ENCODE measurements at regions not wholly inside any gene's neighbourhood (a gene's known extent, or its start where the extent isn't known, plus 50 kb on each side); places are given as distances from the start of the nearest gene placed in this dataset.
A peak's percentile ranks its signal among the peaks of the same experiment; 100 is the strongest.

DNA sequence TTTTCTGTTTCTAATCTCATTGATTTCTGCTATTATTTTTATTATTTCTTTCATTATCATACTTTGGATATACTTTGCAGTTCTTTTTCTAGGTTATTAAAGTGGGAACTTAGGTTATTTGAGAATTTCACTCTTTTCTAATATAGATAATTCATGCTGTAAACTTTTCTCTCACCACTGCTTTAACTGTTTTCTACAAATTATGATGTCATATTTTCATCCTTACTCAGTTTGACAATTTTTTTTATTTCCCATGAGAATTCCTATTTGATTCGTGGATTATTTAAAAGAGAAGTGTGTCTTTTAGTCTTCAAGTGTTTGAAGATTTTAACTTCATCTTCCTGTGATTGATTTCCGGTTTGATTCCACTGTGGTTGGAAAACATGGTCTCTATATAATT lies 336.8 kb upstream of the SALL1 start:
- DNase-seq (ENCODE audit: low spot score), result no peak

DNA sequence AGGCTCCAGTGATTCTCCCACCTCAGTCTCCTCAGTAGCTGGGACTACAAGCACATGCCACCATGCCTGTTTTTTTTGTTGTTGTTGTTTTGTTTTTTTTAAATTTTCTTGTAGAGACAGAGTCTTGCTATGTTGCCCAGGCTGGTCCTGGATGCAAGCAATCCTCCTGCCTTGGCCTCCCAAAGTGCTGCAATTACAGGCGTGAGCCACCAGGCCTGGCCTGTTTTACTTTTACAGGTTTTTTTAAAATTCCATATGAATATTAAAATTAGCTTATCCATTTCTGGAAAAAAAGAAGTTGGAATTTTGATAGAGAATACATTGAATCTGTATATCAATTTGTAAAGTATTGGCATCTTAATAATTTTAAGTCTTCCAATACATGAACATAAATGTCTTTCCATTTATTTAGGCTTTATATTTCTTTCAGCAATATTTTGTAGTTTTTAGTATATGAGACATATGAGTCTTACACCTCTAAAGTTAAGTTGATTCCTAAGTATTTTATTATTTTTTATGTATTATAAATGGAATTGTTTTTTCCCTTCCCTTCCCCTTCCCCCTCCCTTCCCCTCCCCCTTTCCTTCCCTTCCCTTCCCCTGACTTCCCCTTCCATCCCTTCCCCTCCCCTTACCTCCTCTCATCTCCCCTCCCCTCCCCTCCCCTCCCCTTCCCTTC lies 323.5 kb upstream of the SALL1 start:
- no peak for DNase-seq (ENCODE audit: low spot score)

DNA sequence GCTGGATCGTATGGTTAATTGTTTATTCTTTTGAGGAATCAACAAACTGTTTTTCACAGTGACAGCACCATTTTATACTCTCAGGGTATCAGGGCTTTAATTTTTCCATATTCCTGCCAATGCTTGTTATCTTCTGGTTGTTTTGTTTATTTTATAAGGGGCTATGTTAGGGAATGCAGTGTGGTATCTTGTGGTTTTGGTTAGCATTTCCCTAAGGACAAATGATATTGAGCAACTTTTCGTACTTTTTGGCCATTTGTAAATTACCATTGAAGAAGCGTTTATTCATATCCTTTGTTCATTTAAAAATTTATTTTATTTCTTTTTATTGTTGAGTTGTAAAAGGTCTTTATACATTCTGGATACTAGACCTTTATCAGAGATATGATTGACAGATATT lies 322.0 kb upstream of the SALL1 start:
- no peak for DNase-seq (ENCODE audit: low spot score)

DNA sequence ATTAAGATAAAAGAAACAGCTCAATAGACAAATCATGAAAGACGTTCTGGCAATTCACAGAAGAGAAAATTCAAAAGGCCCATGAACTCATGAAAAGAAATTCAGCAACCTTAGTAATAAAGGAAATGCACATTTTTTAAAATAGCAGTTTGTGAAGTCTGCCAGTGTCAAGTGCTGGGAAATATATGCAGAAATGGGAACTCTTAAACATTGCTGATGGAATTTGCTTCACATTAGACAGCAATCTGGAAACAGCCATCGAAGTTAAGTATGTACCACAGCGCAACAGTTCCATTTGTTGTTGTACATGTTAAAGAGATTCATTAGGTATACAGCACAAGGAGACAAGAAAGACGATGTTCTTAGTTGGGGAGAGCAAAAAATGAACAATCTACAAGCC lies 319.4 kb upstream of the SALL1 start:
- DNase-seq (ENCODE audit: low spot score), result no peak

DNA sequence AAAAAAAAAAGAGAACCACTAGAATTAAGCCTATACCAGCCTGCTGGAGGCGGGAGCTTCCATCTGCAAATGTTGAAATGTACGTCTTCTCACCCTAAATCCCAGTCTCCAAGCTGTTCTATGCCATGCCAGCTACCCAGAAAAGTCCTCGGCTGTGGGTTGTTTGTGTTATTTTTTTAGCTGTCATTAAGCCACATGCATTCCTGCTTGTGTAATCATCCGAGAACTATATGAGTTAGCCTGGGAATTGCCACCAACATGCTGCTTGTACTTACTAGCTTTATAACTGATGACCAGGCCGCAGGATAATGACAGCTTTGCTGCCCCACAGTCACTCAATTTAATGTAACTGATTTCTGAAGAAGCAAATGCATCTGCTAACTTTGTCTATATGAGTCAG lies 313.9 kb upstream of the SALL1 start:
- no peak for DNase-seq (ENCODE audit: low spot score)

DNA sequence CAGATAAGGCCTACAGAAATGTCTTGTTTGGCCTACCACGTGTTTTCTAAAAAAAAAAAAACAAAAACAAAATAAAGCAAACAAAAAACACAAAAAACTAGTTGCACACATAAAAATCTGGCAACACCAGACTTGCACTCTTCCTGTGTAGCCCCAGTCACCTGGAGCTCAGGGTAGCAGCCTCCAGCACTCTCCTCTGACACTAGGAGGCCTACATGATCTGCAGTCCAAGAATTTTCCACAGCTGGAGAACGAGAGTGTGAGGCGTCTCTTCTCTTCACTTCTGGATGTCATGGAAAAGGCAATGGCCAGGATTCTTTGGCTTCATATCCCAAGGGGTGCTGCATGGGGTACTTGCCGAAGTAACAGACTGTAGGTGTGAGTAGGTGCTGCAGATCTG lies 310.2 kb upstream of the SALL1 start:
- peak; percentile 1 for DNase-seq (ENCODE audit: low spot score)

DNA sequence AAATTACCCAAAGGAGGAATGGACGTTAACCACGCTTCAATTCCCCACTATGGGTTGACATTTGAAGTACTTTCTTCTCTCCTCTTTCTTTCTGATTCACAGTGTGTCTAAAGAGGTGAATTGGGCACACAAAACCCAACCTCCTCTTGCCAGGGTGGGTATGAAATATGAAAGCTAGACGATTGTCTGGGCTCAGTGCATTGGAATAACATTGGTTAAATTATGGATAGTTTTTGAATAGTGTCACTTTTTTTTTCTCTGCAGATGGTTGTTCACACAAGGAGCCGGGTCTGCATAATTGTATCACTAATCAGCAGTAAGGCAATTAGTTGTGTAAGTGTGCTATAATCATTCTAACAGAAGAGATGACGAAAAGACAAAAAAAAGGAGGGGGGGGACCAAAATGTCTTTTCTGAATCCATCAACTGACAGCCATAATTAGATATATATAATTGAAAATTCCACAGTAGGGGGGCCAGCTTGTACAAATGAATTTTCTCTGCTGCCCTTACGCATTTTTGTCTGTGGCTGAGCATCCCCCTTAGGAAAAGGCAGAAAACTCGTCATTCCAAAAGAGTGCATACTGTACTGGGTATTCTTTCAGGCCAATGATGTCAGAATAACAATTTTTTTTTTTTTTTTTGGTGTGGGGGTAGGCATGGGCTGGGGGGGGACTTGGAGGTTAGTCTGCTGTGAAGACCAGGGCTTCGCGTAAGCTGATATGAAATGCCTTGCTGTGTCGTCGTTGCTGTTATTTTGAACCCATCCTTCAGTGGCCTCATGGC lies 307.5 kb upstream of the SALL1 start:
- DNase-seq (ENCODE audit: low spot score), result no peak

DNA sequence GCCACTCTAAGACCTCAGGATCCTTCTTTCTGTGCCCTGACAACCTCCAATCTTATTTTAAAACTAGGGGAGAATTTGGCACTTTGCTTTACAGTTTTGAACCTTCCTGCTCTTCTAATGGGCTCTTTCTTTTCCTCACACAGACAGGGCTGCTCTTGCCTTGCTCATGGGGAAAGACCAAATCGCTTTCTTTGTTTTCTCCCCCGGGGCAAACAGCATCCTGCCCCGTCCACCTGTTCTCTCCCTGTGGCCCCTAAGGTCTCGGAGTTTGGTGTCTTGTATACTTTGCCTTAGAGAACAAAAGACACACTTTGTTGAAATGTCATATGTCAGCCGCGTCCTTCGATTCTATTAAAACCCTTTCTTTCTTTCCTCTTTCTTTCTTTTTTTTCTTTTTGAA lies 306.7 kb upstream of the SALL1 start:
- DNase-seq (ENCODE audit: low spot score), result no peak

DNA sequence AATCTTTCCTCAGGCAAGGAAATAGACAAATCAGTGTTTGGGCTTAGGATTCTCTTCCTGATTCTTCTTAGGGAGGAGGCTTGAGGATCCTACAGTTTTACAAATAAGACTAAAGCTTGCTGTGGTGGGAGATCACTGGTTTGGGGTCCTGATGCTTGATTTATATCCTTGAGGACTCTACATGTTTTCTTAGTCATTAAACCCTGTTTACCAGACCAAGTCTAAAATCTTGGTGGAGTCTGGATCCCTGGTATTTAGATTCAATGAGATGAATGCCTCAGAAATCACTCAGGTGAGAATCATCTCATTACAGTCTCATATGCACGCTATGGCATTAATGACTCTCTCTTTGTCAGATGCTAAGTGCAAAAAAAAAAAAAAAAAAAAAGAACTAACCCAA lies 304.3 kb upstream of the SALL1 start:
- DNase-seq (ENCODE audit: low spot score), result no peak

DNA sequence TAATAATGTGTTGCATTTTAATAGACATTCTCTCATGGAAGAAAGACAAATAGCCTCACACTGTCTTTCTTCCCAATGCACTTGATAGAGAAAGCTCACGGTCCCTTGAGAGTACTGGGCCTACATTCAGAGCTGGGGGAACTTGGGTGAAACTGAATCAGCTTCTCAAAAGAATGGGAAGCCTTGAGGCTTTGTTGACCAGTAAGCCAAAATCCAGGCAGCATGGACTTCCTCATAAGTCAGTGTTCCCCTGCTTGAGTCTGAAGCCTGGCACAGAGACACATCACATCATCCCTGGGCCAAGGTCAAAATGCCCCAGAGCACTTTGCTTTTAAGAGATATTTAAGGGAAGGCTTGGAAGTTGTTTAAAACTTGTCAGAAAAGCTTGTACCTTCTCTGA lies 302.2 kb upstream of the SALL1 start:
- no peak for DNase-seq (ENCODE audit: low spot score)

DNA sequence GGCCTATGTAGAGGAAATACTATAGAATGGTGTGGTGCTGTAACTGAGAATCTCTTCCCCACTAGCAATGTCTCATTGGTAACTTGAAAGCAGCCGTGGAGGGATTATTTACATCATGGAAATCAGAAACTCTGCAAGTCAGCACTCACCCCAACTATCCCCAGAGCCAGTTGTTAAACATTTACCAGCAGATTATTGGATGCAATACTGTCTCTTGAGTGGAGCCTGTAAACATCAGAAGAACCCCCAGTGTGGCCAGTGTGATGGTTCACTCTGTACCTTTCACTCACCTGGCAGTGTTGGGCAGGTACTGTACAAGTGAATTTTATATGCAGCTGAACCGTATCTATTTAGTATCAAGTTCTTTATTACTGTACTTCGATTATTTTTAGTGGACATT lies 299.8 kb upstream of the SALL1 start:
- DNase-seq (ENCODE audit: low spot score), result no peak

DNA sequence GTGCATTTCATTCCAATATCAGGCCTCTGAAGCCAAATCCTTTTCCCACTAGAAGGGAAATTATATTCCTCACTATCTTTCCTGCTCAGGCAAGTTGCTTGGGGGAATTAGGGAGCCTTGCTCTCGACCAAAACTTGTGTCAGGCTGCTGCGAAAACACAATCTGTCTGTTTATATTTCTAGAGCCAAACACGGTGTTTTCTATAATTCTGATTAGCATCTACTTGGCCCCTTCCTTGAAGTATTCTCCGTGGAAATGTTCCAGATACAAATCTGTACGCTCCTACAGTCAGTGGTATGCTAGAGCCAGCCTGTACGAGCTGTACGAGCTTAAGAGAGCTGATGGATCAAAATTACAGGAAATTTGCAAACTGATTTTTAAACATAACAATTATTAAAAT lies 299.3 kb upstream of the SALL1 start:
- DNase-seq (ENCODE audit: low spot score), result no peak

DNA sequence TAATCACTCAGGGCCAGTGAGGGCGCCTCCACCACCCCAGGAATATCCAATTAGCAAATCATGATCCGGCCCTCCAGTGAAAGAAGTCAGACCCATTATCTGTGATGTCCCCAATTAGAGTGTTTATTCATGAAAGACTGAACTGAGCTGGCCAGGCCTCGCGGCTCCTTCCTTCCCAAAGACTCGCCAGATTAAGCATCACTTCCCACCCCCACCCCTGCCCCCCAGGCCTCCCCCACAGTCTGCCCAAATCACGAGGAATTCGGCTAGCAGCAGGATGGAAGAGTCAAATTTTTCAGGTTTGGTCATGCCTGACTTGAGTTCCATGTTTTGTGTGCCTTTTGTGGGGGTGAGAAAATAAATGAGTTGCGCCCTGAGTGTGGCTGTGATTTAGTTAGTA lies 298.4 kb upstream of the SALL1 start:
- no peak for DNase-seq (ENCODE audit: low spot score)

DNA sequence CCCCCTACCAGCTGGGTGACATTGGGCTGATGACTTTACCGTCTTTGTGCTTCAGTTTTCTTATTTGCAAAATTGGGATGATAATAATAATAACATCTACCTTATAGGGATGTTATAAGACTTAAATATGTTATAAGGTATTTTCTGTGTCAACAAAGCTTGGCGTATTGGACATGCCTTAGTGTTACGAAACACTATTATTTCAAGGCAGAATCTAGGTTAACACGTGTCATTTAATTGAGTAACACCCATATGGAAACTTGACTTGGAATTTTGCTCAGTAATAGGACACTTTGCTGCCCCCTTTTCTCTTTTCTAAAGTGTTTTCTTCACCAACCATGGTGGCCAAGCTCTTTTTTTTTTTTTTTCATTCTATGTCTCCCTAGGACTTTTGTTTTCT lies 294.2 kb upstream of the SALL1 start:
- DNase-seq (ENCODE audit: low spot score), result no peak

DNA sequence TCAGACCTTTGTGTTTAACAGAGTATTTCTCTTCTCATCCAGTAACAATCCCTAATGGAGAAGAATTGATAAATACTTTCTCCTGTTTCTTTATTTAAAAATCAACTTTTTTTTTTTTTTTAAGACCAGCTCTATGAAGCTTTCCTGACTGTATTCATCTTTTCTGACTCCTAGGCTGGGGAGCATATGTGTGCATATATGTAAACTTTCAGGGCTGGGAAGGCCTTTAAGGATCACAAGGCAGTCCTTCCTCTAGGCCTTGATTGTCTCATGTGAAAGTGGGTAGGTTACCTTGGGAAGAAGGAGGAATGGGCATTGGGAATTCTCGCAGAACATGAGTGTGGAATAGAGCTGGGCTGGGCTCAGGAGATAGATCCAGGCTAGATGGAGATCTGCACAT lies 292.9 kb upstream of the SALL1 start:
- no peak for DNase-seq (ENCODE audit: low spot score)

DNA sequence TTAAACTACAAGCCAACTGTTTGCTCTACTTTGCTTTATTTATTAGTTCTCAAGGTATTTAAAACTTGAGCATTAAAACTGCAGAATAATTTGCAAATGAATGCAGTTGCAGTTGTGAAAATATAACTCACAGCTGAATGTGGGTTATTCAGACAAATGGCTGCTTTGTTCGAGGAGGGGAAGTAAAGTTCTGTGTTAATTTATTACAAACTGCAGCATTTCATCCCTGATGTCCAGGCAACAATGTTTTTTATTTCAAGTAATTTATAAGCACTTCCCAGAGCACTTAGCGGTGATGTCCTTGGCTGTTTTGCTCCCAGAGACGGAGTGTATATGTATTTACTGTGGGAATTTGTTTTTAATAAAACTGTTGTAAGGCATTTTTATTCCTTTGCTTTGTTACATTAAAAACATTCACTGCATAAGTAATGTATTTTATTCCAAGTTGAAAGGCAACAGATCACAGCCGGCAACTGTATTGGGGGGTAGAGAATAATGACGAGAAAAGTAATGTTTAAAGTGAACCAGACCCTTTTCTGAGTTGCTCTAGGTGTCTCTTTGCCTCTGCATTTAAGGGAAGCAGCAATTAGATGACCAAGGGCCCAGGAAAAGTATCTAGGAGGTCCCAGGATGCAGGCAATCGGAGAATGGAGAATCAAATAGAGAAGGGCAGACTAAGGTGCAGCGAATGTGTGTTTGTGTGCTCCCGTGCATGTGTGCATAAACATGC lies 291.2 kb upstream of the SALL1 start:
- no peak for DNase-seq (ENCODE audit: low spot score)

DNA sequence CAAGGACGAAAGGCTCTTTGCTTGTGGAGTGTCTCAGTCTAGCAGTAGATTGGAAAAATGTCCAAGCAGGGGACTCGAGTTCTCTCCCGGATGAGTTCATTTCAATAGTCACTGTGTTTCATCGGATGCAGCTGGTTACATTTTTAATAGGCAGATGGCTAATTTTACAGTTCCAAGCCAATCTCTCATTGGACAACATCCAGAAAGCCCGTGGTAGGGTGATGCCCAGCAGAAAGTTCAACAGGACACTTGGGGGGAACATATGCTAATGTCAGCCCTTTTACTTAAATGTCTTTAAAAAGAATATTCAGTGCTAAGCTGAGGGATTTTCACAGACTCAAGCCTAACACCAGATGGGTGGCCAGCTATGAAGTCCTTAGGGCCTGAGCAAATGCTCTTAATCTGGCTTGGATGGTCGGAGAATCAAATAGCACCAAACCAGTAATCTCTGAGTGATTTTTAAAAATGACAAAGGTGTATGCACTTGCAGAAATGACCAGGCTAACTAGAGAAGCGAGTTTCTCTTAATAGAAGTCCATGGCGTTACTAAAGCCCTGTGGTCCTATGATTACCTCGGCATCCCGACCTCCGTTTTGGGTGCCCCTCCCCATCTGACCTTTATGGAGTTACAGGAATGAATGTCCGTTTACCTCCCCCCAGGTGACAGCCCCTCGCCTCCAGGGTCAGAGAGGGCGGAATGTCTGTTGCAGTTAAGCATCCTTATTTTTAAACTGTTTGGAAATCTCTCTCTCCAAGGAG lies 289.2 kb upstream of the SALL1 start:
- DNase-seq (ENCODE audit: low spot score), result no peak

DNA sequence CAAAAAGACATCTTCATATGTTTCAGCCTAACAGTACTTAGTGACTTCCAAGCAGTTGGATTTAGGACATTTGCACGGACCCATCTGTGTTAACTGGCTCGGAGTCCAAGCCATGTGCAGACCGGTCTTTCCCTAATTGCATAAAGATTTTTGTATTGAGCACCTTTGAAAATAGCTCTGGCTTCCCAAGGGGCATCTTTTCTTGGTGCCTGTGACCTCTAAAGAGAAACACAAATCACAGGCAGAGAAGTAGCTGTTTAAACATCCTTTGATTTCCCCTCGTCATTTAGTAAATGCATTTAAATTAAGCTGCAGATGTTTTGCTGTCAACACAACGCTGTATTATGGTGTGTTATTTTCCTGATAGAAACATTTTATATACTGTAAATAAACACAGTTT lies 288.2 kb upstream of the SALL1 start:
- DNase-seq (ENCODE audit: low spot score), result no peak

DNA sequence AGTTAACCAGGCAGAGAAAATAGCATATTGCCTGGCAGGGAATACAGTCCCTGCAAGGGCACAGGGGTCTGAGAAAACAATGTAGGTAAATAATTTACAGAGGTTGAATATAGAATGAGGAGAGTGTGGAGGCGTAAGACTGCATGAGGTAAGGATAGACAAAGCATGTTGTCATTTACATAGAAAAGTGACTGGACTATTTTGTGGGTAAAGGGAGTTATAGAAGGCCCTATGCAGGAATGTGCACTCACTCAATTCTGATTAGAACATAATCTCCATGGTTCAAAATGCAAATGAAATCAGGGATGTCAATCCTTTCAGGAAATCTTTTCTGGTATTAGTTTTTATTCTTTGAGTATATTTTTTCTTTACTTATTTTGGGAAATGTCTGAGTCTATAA lies 285.7 kb upstream of the SALL1 start:
- DNase-seq (ENCODE audit: low spot score), result no peak

DNA sequence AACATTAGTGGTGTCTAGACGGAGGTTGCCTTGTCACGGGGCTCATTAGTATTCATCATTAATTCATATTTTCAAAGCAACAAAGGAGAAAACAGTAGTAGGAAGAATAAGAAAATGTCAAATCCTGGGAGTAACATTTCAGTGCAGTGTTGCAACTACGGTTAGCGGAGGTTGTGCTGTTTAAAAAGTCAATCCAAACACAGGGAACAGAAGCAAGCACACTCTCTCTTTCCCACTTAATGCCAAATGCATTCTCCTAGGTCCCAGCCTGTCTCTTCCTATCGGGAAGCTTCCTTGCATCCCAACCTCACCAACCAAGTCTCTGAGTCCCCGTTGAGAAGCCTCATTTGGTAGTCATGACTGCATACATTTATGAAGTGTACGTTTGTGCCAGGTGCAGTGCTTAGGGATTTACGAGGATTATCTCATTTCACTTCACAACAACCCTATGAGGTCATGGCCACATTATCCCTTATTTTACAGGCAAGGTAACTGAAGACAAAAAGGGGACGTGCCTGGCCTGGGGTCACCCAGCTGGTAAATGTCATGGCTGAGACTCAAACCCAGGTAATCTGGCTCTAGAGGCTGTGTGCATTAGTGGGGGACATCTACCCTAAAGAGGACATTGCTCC lies 283.6 kb upstream of the SALL1 start:
- DNase-seq (ENCODE audit: low spot score), result no peak

DNA sequence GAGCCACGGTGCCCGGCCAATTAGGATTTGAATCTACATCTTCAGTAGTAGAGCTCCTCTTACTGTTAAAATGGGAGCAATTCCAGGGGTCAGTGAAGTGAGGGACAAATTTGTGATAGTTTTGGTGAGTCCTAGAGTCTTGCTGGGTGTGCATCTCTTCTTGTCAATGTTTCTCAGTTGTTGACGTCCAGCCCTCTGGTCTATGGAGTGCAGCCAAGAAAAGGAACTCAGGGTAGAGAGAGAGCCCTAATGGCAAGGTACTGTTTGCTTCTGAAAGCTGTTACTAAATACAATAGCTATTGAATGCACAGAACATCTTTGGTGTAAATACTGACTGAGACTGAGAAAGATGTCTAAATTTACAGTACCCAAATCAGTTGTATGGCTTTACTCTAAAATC lies 282.5 kb upstream of the SALL1 start:
- no peak for DNase-seq (ENCODE audit: low spot score)
